ENCODE measurements at regions not wholly inside any gene's neighbourhood (a gene's known extent, or its start where the extent isn't known, plus 50 kb on each side); places are given as distances from the start of the nearest gene placed in this dataset.

GRCh38 chr7:96605045-96605716 lies 104.5 kb downstream of the SEM1 start:
- intact Hi-C loops (cut with DNase I; ENCODE audit: low total_unique reads) = no loop called here
- 81 to 88% methylated on average over 2 of the region's 2 CpGs for WGBS, 2 donors (ENCODE audit: low coverage in 1 of 2)
- no peaks in the 10 kb centered on the region for H3K9me3 ChIP-seq

GRCh38 chr7:96599288-96599936 lies 110.2 kb downstream of the SEM1 start:
- in situ Hi-C loops (cut with MboI; ENCODE audit: low pct_ligation_motif_present in 1 of 4, low pct_unique_long_range_greater_than_20kb in 1 of 4, low sequenced_read_pairs in 3 of 4) = no loop called here

More at GRCh38 chr7:96605045-96605716, 104.5 kb downstream of the SEM1 start:
- no peak for DNase-seq
- H3K27ac ChIP-seq = no peak overlapping the region
- no peaks in the 10 kb centered on the region for H3K27me3 ChIP-seq
- in situ Hi-C loops (cut with MboI; ENCODE audit: low pct_ligation_motif_present in 1 of 4, low pct_unique_long_range_greater_than_20kb in 1 of 4, low sequenced_read_pairs in 3 of 4) = loop anchor here in 1 of 4 donors (25.0 kb wide), 1 partner anchor 157 kb away; no protein-coding TSS in a partner anchor
- H3K4me3 ChIP-seq = no peak overlapping the region
- no peaks in the 10 kb centered on the region for H3K36me3 ChIP-seq
- no peak for TF ChIP-seq POLR2AphosphoS5 (IDR thresholded peaks at IDR 0.05)
- no peaks in the 10 kb centered on the region for H3K4me1 ChIP-seq

GRCh38 chr7:96598421-96598820 lies 111.2 kb downstream of the SEM1 start:
- intact Hi-C loops (cut with DNase I; ENCODE audit: low total_unique reads) (no loop called here), in situ Hi-C loops (cut with MboI; ENCODE audit: low pct_ligation_motif_present in 1 of 4, low pct_unique_long_range_greater_than_20kb in 1 of 4, low sequenced_read_pairs in 3 of 4) (no loop called here)
- WGBS, 2 donors (ENCODE audit: low coverage in 1 of 2) = 43 to 55% methylated on average over 1 of the region's 1 CpG
- H3K27me3 ChIP-seq = no peaks in the 10 kb centered on the region
- no peak overlapping the region for H3K27ac ChIP-seq
- no peaks in the 10 kb centered on the region for H3K36me3 ChIP-seq
- H3K4me3 ChIP-seq = no peak overlapping the region
- no peak for DNase-seq
- H3K9me3 ChIP-seq = no peaks in the 10 kb centered on the region
- H3K4me1 ChIP-seq = no peaks in the 10 kb centered on the region
- TF ChIP-seq CTCF (IDR thresholded peaks at IDR 0.05) (no peak), POLR2A (IDR thresholded peaks at IDR 0.05) (no peak), EP300 (IDR thresholded peaks at IDR 0.05; ENCODE audit: low read depth) (no peak), POLR2AphosphoS5 (IDR thresholded peaks at IDR 0.05) (no peak)

More at GRCh38 chr7:96599288-96599936, 110.2 kb downstream of the SEM1 start:
- Histone ChIP-seq H3K4me3 (no peak overlapping the region), H3K9me3 (no peaks in the 10 kb centered on the region), H3K4me1 (no peaks in the 10 kb centered on the region), H3K27me3 (no peaks in the 10 kb centered on the region), H3K36me3 (no peaks in the 10 kb centered on the region), H3K27ac (no peak overlapping the region)
- no peak for DNase-seq
- intact Hi-C loops (cut with DNase I; ENCODE audit: low total_unique reads) = no loop called here
- no peak for TF ChIP-seq POLR2A (IDR thresholded peaks at IDR 0.05)
- TF ChIP-seq CTCF (IDR thresholded peaks at IDR 0.05) = no peak
- no peak for TF ChIP-seq POLR2AphosphoS5 (IDR thresholded peaks at IDR 0.05)
- no peak for TF ChIP-seq EP300 (IDR thresholded peaks at IDR 0.05; ENCODE audit: low read depth)
- 54 to 71% methylated on average over 3 to 4 of the region's 4 CpGs for WGBS, 2 donors (ENCODE audit: low coverage in 1 of 2)

GRCh38 chr7:96596120-96596826 lies 113.4 kb downstream of the SEM1 start:
- H3K4me1 ChIP-seq = no peaks in the 10 kb centered on the region
- intact Hi-C loops (cut with DNase I; ENCODE audit: low total_unique reads) (no loop called here), in situ Hi-C loops (cut with MboI; ENCODE audit: low pct_ligation_motif_present in 1 of 4, low pct_unique_long_range_greater_than_20kb in 1 of 4, low sequenced_read_pairs in 3 of 4) (no loop called here)
- H3K4me3 ChIP-seq = no peak overlapping the region
- no peak overlapping the region for H3K27ac ChIP-seq
- DNase-seq = no peak
- no peaks in the 10 kb centered on the region for H3K27me3 ChIP-seq
- TF ChIP-seq CTCF (IDR thresholded peaks at IDR 0.05) (no peak), POLR2AphosphoS5 (IDR thresholded peaks at IDR 0.05) (no peak), EP300 (IDR thresholded peaks at IDR 0.05; ENCODE audit: low read depth) (no peak), POLR2A (IDR thresholded peaks at IDR 0.05) (no peak)
- H3K9me3 ChIP-seq = no peaks in the 10 kb centered on the region
- WGBS, 2 donors (ENCODE audit: low coverage in 1 of 2) = 18 to 31% methylated on average over 5 to 6 of the region's 6 CpGs
- H3K36me3 ChIP-seq = no peaks in the 10 kb centered on the region

Data from transverse colon (tissue), 4 donors.